ENCODE measurements at regions not wholly inside any gene's neighbourhood (a gene's known extent, or its start where the extent isn't known, plus 50 kb on each side); places are given as distances from the start of the nearest gene placed in this dataset.

DNA sequence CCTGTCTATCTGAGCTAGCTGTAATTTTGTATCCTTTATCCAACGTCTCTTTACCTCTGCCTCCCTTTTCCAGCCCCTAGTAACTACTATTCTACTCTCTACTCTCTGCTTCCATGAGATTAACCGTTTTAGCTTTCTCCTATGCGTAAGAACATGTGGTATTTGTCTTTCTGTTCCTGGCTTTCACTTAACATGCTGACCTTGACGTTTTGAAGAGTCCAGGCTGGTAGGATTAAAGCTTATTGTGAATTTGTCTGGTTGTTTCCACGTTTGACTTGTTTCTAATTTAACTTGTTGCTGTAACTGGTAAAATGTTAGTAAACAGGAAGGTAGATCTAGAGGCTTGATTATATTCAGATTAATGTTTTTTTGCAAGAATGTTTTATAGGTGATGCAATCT, 385.3 kb downstream of the PSAT1 start:
- ChIA-PET CTCF (no interaction called here), POLR2A (no interaction called here)
- TF ChIP-seq, protein P1, sequence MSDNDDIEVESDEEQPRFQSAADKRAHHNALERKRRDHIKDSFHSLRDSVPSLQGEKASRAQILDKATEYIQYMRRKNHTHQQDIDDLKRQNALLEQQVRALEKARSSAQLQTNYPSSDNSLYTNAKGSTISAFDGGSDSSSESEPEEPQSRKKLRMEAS (IDR thresholded peaks at IDR 0.05; ENCODE audit: insufficient read depth, insufficient read length) = no peak
- TF ChIP-seq, protein P2, sequence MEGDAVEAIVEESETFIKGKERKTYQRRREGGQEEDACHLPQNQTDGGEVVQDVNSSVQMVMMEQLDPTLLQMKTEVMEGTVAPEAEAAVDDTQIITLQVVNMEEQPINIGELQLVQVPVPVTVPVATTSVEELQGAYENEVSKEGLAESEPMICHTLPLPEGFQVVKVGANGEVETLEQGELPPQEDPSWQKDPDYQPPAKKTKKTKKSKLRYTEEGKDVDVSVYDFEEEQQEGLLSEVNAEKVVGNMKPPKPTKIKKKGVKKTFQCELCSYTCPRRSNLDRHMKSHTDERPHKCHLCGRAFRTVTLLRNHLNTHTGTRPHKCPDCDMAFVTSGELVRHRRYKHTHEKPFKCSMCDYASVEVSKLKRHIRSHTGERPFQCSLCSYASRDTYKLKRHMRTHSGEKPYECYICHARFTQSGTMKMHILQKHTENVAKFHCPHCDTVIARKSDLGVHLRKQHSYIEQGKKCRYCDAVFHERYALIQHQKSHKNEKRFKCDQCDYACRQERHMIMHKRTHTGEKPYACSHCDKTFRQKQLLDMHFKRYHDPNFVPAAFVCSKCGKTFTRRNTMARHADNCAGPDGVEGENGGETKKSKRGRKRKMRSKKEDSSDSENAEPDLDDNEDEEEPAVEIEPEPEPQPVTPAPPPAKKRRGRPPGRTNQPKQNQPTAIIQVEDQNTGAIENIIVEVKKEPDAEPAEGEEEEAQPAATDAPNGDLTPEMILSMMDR (IDR thresholded peaks at IDR 0.05; ENCODE audit: extremely low read depth in 1 of 2, insufficient read depth in 1 of 2, low read depth in 1 of 2, low read length in 2 of 2) = no peak
- TF ChIP-seq MYC (IDR thresholded peaks at IDR 0.05; ENCODE audit: low read depth, low read length) = no peak
- no peak for TF ChIP-seq POLR2AphosphoS5 (IDR thresholded peaks at IDR 0.05; ENCODE audit: insufficient read depth, low read depth, low read length)
- no peak for TF ChIP-seq POLR2A (IDR thresholded peaks at IDR 0.05; ENCODE audit: low read depth, low read length)
- no peak for TF ChIP-seq GATA2 (IDR thresholded peaks at IDR 0.05; ENCODE audit: insufficient read depth, insufficient read length, low read depth, low read length)
- TF ChIP-seq JUN (IDR thresholded peaks at IDR 0.05; ENCODE audit: borderline replicate concordance, insufficient read depth, insufficient read length, low read depth) = no peak
- no peak for TF ChIP-seq EZH2 (IDR thresholded peaks at IDR 0.05; ENCODE audit: borderline replicate concordance, low read depth, low read length, severe bottlenecking)
- no peak for TF ChIP-seq FOS (IDR thresholded peaks at IDR 0.05; ENCODE audit: borderline replicate concordance, insufficient read depth, low read length)
- H3K27ac ChIP-seq (ENCODE audit: insufficient read depth, low read depth, low read length) = no peak overlapping the region
- DNase-seq (ENCODE audit: low read depth, low spot score) = no peak
- H4K20me1 ChIP-seq (replicated peaks; ENCODE audit: control insufficient read depth, extremely low read depth, insufficient read depth, low read length) = no peaks in the 10 kb centered on the region
- H3K9ac ChIP-seq (replicated peaks; ENCODE audit: extremely low read depth, insufficient read depth, low read length) = no peak overlapping the region
- no peaks in the 10 kb centered on the region for H3K79me2 ChIP-seq (ENCODE audit: control insufficient read depth, insufficient read depth, low read length)
- H3K4me2 ChIP-seq (ENCODE audit: insufficient read depth, low read length) = no peak overlapping the region
- H2AFZ ChIP-seq (ENCODE audit: low read depth, low read length) = no peak overlapping the region
- no peak for FAIRE-seq
- no TSS peak for BruUV-seq (replicated peaks)
- no peak overlapping the region for H3K4me3 ChIP-seq (replicated peaks in 1 of 3; ENCODE audit: insufficient read depth in 1 of 3, low read depth in 1 of 3, low read length in 3 of 3)
- no peaks in the 10 kb centered on the region for H3K4me1 ChIP-seq (ENCODE audit: control insufficient read depth, extremely low read depth, insufficient read depth, low read length)
- intact Hi-C loops (cut with micrococcal nuclease) = no loop called here
- no peaks in the 10 kb centered on the region for H3K36me3 ChIP-seq (ENCODE audit: control insufficient read depth in 2 of 2, extremely low read depth in 1 of 2, insufficient read depth in 2 of 2, low read length in 2 of 2)
- dilution Hi-C loops (cut with MboI; ENCODE audit: extremely low pct_ligation_motif_present, low sequenced_read_pairs) = no loop called here
- no peaks in the 10 kb centered on the region for H3K9me1 ChIP-seq (replicated peaks; ENCODE audit: control insufficient read depth, extremely low read depth, insufficient read depth, low read length)
- H3K9me3 ChIP-seq (replicated peaks; ENCODE audit: control insufficient read depth, insufficient read depth, low read length) = no peaks in the 10 kb centered on the region
- no peaks in the 10 kb centered on the region for H3K27me3 ChIP-seq (ENCODE audit: control insufficient read depth in 2 of 2, insufficient read depth in 2 of 2, low read length in 2 of 2)
